GM19351 (cell line): ENCODE measurements at regions not wholly inside any gene's neighbourhood (a gene's known extent, or its start where the extent isn't known, plus 50 kb on each side); places are given as distances from the start of the nearest gene placed in this dataset.
"Not testable (repeated sequence)": the region's sequence is repeated elsewhere in the genome, so short reads cannot be mapped to it uniquely, and the experiment has no call there.

Experiments
- ATAC-seq: cut with Tn5 transposase; IDR thresholded peaks from one replicate; pipeline ENCODE4 v1.9.1; 2021; ENCODE audit warnings: mild to moderate bottlenecking, moderate library complexity; ENCODE audit not compliant: unreplicated experiment

GRCh38 chr9:63813391-63814021 is 1471.5 kb downstream of the FOXD4L5 start:
- ATAC-seq = not testable (repeated sequence)

GRCh38 chr9:63812822-63813221 is 1472.2 kb downstream of the FOXD4L5 start:
- peak; percentile 60 for ATAC-seq

- ATAC-seq = not testable (repeated sequence)
Measured at GRCh38 chr9:63804205-63804604, 1480.8 kb downstream of the FOXD4L5 start.

GRCh38 chr9:63794081-63794685 is 1490.8 kb downstream of the FOXD4L5 start:
- not testable (repeated sequence) for ATAC-seq

- not testable (repeated sequence) for ATAC-seq
Measured at GRCh38 chr9:63787454-63787853, 1497.6 kb downstream of the FOXD4L5 start.

- ATAC-seq = not testable (repeated sequence)
Measured at GRCh38 chr9:63785059-63785458, 1500.0 kb downstream of the FOXD4L5 start.

- not testable (repeated sequence) for ATAC-seq
Measured at GRCh38 chr9:63784421-63784820, 1500.6 kb downstream of the FOXD4L5 start.

GRCh38 chr9:63781817-63782439 is 1503.1 kb downstream of the FOXD4L5 start:
- ATAC-seq = peak; percentile 48

GRCh38 chr9:63781390-63781789 is 1503.6 kb downstream of the FOXD4L5 start:
- ATAC-seq = peak; percentile 90

- not testable (repeated sequence) for ATAC-seq
Measured at GRCh38 chr9:63776220-63776619, 1508.8 kb downstream of the FOXD4L5 start.

- ATAC-seq = not testable (repeated sequence)
Measured at GRCh38 chr9:63775092-63775426, 1510.0 kb downstream of the FOXD4L5 start.

GRCh38 chr9:63774369-63775091 is 1510.5 kb downstream of the FOXD4L5 start:
- not testable (repeated sequence) for ATAC-seq

- ATAC-seq = not testable (repeated sequence)
Measured at GRCh38 chr9:63762230-63762629, 1522.8 kb downstream of the FOXD4L5 start.

- not testable (repeated sequence) for ATAC-seq
Measured at GRCh38 chr9:63729021-63729420, 1556.0 kb downstream of the FOXD4L5 start.

GRCh38 chr9:63728287-63728686 is 1556.7 kb downstream of the FOXD4L5 start:
- ATAC-seq = no peak

GRCh38 chr9:63708285-63708684 is 1576.7 kb downstream of the FOXD4L5 start:
- not testable (repeated sequence) for ATAC-seq

- not testable (repeated sequence) for ATAC-seq
Measured at GRCh38 chr9:63704456-63704855, 1580.6 kb downstream of the FOXD4L5 start.

- ATAC-seq = not testable (repeated sequence)
Measured at GRCh38 chr9:63703670-63704069, 1581.3 kb downstream of the FOXD4L5 start.

- not testable (repeated sequence) for ATAC-seq
Measured at GRCh38 chr9:63703138-63703665, 1581.8 kb downstream of the FOXD4L5 start.
